ENCODE measurements at regions not wholly inside any gene's neighbourhood (a gene's known extent, or its start where the extent isn't known, plus 50 kb on each side); places are given as distances from the start of the nearest gene placed in this dataset.
A peak's percentile ranks its signal among the peaks of the same experiment; 100 is the strongest.
"Not testable (repeated sequence)": the region's sequence is repeated elsewhere in the genome, so short reads cannot be mapped to it uniquely, and the experiment has no call there.

DNA sequence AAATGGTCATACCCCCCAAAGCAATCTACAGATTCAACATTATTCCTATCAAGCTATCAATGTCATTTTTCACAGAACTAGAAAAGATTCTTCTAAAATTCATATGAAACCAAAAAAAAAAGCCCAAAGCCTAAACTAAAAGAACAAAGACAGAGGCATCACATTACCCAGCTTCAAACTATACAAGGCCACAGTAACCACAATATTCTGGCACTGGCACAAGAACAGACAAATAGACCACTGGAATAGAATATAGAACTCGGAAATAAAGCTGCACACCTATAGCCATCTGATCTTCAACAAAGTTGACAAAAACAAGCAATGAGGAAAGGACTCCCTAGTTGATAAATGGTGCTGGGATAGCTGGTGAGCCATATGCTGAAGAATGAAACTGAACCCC lies 89.2 kb upstream of the PCED1B start:
- no peak for DNase-seq

- DNase-seq = not testable (repeated sequence)
Observed at GRCh38 chr12:46992051-46992450, 87.4 kb upstream of the PCED1B start.

GRCh38 chr12:46998811-46999368 lies 80.5 kb upstream of the PCED1B start:
- DNase-seq = no peak

GRCh38 chr12:47004634-47005033 lies 74.8 kb upstream of the PCED1B start:
- no peak for DNase-seq

DNA sequence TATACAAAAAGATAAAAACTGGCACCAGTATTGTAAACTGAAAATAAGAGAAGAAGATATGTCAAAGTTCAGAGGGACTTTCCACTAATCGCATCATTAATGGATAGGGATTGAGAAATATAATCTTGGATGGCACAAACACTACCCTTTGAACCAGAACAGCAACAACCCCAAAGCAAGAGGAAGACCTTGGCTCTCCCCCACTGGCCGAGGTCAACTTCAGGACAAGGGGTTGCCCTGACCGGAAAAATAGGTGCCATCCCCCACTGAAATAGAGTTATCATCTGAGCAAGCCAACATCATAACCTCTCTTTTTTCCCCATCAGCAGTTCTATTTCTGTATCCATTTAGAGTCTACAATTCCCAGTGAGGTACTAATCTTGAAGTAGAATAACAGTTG lies 72.4 kb upstream of the PCED1B start:
- DNase-seq = no peak

- no peak for DNase-seq
Observed at GRCh38 chr12:47012552-47012951, 66.9 kb upstream of the PCED1B start.

- peak; percentile 6 for DNase-seq
Observed at GRCh38 chr12:47014474-47014873, 64.9 kb upstream of the PCED1B start.

DNA sequence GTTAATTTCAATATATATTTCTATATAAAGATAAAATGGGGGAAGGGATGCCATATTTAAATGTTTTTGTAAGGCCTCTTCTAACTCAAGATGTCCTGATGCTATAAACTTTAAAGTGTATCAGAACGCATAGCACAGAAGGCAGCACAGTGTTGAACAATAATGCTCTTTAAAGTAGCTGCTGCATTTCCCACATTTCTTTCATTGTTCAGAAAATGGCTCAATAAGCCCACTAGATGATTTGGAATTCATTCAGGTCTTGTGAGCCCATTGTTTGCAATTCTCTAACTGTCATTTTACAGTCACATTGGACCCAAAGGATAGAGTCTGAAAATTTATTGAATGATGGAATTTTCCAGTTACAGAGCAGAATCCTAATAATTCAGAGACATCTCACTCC lies 64.0 kb upstream of the PCED1B start:
- DNase-seq = no peak

GRCh38 chr12:47017041-47017713 lies 62.2 kb upstream of the PCED1B start:
- DNase-seq = no peak

GRCh38 chr12:47017901-47018475 lies 61.4 kb upstream of the PCED1B start:
- DNase-seq = no peak

DNA sequence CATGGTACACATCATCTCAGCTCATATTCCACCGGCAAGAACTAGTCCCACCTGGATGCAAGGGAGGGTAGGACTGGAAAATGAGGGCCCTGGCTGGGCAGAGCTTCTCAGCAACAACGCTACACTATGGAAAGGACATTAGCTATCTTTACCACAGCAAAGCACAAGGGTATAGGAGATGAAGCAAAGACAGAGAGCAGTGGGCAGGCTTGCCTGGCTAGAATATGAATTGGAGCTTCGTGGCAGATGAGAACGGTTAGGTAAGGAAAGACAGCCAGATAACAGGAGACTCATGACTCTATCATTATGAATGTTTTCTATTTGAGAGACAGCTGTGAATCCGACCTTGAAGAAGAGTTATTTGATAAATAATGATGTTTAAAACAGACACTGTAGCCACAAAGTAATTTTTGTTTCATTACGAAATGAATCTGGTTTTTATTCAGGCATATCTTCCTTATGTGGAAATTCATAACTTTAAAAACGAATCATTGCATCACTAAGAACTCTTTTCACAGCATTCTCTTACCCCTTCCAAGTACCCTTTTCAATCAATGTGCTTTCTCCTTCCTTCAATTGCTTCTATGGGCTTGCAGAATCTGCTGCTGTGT lies 59.1 kb upstream of the PCED1B start:
- no peak for DNase-seq

DNA sequence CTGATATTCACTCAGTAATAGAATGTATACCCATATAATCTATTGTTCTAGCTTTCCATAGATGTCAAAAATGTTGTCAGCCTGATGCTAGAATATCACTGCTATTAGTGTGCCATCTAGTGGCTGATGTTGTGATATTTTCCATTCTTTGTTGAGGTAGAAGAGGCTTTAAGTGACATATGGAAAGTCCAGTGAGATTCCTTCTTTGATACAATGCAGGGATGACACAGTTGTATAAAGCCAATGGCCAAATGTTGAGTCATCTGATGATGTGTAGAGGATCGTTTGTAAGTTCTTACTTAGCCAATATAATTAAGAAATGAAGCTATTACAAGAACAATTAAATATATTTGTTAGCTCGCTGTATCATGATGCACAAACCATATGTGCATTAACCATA lies 58.1 kb upstream of the PCED1B start:
- peak; percentile 76 for DNase-seq

- no peak for DNase-seq
Observed at GRCh38 chr12:47022296-47022695, 57.1 kb upstream of the PCED1B start.

DNA sequence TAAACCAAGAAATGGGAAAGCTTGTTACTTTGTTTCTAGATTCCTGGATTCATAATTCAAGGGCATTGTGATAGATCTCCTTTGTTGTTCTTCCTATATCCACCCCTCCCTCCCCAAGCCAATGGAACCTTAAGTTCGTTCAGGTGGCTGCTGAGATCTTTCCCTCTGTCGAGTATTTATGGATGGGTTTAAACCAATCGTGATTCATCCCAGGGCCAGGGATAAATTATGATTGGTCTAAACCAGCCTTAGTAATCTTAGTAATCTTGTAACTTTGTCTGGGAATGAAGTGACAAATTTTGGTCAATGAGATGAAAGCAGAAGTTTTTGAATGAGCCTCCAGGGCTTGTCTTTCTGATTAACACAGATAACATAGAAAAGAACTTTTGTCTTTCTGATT lies 56.1 kb upstream of the PCED1B start:
- no peak for DNase-seq

DNA sequence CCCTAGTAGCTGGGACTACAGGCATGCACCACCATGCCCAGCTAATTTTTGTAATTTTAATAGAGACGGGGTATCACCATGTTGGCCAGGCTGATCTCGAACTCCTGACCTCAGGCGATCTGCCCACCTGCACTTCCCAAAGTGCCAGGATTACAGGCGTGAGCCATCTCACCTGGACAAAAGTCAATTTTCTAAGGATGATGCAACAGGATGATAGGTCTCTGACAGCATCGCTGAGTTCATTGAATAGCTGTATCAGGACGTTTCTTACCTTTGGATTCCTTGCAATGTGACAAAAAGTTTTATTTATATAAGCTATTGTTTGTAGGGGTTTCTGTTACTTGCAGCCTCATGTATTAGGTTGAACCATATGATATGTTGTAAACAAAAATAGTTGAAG lies 55.5 kb upstream of the PCED1B start:
- DNase-seq = no peak

GRCh38 chr12:47024463-47024862 lies 55.0 kb upstream of the PCED1B start:
- no peak for DNase-seq

DNA sequence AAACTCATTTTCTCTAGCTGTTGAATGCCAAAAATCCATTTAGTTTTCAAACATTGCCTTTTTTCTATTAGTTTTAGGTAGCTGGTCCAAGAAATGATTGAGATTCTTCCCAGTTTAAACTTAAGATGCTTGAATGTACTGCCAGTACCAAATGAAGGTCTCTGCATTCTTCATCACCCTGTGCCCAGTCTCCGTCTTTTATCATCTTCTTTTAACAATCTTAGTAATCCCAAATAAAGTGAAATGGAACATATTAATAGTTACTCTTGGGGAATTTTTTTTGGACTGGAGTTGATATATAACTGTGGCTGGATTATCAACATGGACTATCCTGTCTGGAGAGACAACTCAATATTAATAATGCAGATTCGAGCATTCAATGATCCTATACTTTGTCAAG lies 54.1 kb upstream of the PCED1B start:
- no peak for DNase-seq

DNA sequence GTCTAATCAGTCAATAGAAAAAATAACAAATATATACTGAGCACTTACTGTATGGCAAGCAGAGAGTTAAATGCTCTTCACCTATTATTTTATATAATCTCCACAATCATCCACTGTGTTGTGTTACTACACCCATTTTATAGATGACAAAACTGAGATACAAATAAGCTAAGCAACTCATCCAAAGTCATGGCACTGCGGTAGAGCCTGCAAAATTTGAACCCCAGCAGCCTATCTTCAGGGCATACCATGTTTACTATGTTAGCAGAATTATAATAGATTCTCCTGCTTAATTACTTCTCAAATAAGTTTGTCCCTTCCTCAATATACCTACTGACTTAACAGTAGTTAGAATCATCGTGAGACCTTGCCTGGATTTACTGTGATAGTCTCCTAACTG lies 53.6 kb upstream of the PCED1B start:
- DNase-seq = no peak

DNA sequence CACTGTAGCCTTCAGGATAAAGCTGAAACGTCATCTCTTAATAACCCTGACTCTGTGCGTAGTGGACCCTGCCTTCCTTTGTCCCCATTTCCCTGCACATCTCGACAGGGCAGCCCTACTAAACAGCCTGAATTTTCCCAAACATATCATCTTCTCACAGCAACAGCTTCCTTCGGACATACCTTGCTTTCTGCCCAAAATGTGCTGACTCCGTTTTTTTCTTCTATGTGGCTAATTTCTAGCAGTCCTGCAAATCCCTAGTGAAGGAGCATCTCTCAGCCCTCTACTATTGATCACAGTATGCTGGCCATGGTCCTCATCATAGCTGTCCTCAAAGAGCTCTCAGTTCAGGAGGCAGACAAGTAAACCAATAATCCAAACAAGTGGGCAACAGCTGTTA lies 53.1 kb upstream of the PCED1B start:
- no peak for DNase-seq
